H1 (cell line): ENCODE measurements at regions not wholly inside any gene's neighbourhood (a gene's known extent, or its start where the extent isn't known, plus 50 kb on each side); places are given as distances from the start of the nearest gene placed in this dataset.

Source experiments
- CTCF ChIA-PET: fragments of 300-600 bp; sonication (Branson Sonifier 250); formaldehyde crosslinking; loops from one replicate; lab custom pipeline; 2021; ENCODE audit not compliant: partially characterized antibody; lab: Charles Lee
- POLR2A ChIA-PET: fragments of 300-600 bp; sonication (Branson Sonifier 250); formaldehyde crosslinking; loops from one replicate; lab custom pipeline; 2021; ENCODE audit warnings: inconsistent platforms; ENCODE audit not compliant: partially characterized antibody; lab: Charles Lee
- DNase-seq, 2 experiments: peaks; one replicate each; pipeline versions ENCODE4 v3.0.0 to v3.0.0-alpha.2; 2010 to 2022; ENCODE audit warnings: low spot score in 2 of 2, low read depth in 1 of 2, mixed read lengths in 1 of 2
- FAIRE-seq: peaks from 2 replicates; lab custom pipeline; 2011; peaks lifted over from hg19 to GRCh38; lab: Jason Lieb, UNC
- H2AFZ ChIP-seq: 2 replicates; pipeline ENCODE4 v1.8.1; 2012; ENCODE audit warnings: low read length, inconsistent platforms
- H2AK5ac ChIP-seq: 2 replicates; pipeline ENCODE4 v1.6.1; 2013; ENCODE audit warnings: low read depth, low read length
- H2BK120ac ChIP-seq: replicated peaks from 2 replicates; pipeline ENCODE3; 2013; ENCODE audit warnings: low read depth, low read length, inconsistent platforms
- H2BK12ac ChIP-seq: 2 replicates; pipeline ENCODE4 v1.6.1; 2013; ENCODE audit warnings: low read depth, low read length
- H2BK15ac ChIP-seq: 2 replicates; pipeline ENCODE4 v1.6.1; 2013; ENCODE audit warnings: low read length
- H2BK20ac ChIP-seq: 2 replicates; pipeline ENCODE4 v1.6.1; 2013; ENCODE audit warnings: low read length
- H2BK5ac ChIP-seq: 2 replicates; pipeline ENCODE4 v1.6.1; 2013; ENCODE audit warnings: low read depth, low read length
- H3K14ac ChIP-seq: 2 replicates; pipeline ENCODE4 v1.6.1; 2013; ENCODE audit warnings: inconsistent platforms; ENCODE audit not compliant: insufficient read length
- H3K18ac ChIP-seq: 2 replicates; pipeline ENCODE4 v1.6.1; 2013; ENCODE audit warnings: low read length; ENCODE audit errors: extremely low read depth
- H3K23ac ChIP-seq: 2 replicates; pipeline ENCODE4 v1.6.1; 2013; ENCODE audit warnings: inconsistent platforms; ENCODE audit not compliant: insufficient read length
- H3K23me2 ChIP-seq: 2 replicates; pipeline ENCODE4 v1.6.1; 2013; ENCODE audit warnings: low read depth, low read length
- H3K27ac ChIP-seq: 2 replicates; pipeline ENCODE4 v1.6.1; 2011; ENCODE audit warnings: low read depth, low read length, inconsistent platforms
- H3K27me3 ChIP-seq, 4 experiments: replicated peaks in 1 of 4; 1 replicate in 1 of 4; 2 replicates in 3 of 4; pipeline versions ENCODE4 v1.6.1 to v1.8.1; 2011 to 2013; ENCODE audit warnings: low read length in 3 of 4, mild to moderate bottlenecking in 3 of 4, inconsistent platforms in 2 of 4, mixed read lengths in 2 of 4, moderate library complexity in 1 of 4; ENCODE audit not compliant: control insufficient read depth in 3 of 4, insufficient read depth in 3 of 4; ENCODE audit errors: extremely low read depth in 1 of 4
- H3K36me3 ChIP-seq, 4 experiments: 2 replicates each; pipeline versions ENCODE4 v1.6.1 to v1.8.1; 2011 to 2013; ENCODE audit warnings: mild to moderate bottlenecking in 4 of 4, low read length in 3 of 4, moderate library complexity in 2 of 4, control low read depth in 1 of 4, inconsistent platforms in 1 of 4; ENCODE audit not compliant: insufficient read depth in 4 of 4, control insufficient read depth in 2 of 4
- H3K4ac ChIP-seq: replicated peaks from 2 replicates; pipeline ENCODE3; 2013; ENCODE audit warnings: low read length, low read depth, mixed read lengths, inconsistent platforms; ENCODE audit not compliant: insufficient read length
- H3K4me1 ChIP-seq, 4 experiments: replicated peaks in 1 of 4; 1 replicate in 1 of 4; 2 replicates in 3 of 4; pipeline versions ENCODE4 v1.6.1 to v1.8.1; 2011 to 2013; ENCODE audit warnings: low read length in 3 of 4, inconsistent platforms in 2 of 4, mixed read lengths in 1 of 4; ENCODE audit not compliant: insufficient read depth in 4 of 4, control insufficient read depth in 3 of 4
- H3K4me2 ChIP-seq, 2 experiments: 2 replicates each; pipeline versions ENCODE4 v1.6.1 to v1.8.1; 2011 to 2013; ENCODE audit warnings: low read depth in 2 of 2, low read length in 2 of 2, control low read depth in 1 of 2, inconsistent platforms in 1 of 2, mild to moderate bottlenecking in 1 of 2; ENCODE audit not compliant: insufficient read depth in 1 of 2
- H3K4me3 ChIP-seq, 4 experiments: fragments of 200-600, 300-600 bp in 1 of 4; sonication (generic), shearing (Covaris generic), sonication (Bioruptor Twin) in 1 of 4; 2 replicates each; pipeline versions ENCODE4 v1.5.1 to v1.8.1; 2011 to 2016; ENCODE audit warnings: low read length in 4 of 4, low read depth in 3 of 4, control low read depth in 2 of 4, inconsistent platforms in 2 of 4, mild to moderate bottlenecking in 2 of 4, mixed read lengths in 1 of 4, moderate library complexity in 1 of 4; ENCODE audit not compliant: insufficient read depth in 2 of 4; ENCODE audit errors: extremely low read depth in 1 of 4
- H3K56ac ChIP-seq: replicated peaks from 2 replicates; pipeline ENCODE3; 2013; ENCODE audit warnings: low read depth, mild to moderate bottlenecking, mixed read lengths, low read length, inconsistent platforms; ENCODE audit not compliant: insufficient read length
- H3K79me1 ChIP-seq: 2 replicates; pipeline ENCODE4 v1.6.1; 2013; ENCODE audit warnings: low read depth, low read length, control low read depth
- H3K79me2 ChIP-seq, 2 experiments: 2 replicates each; pipeline versions ENCODE4 v1.6.1 to v1.8.1; 2012 to 2013; ENCODE audit warnings: low read length in 2 of 2, mild to moderate bottlenecking in 2 of 2, inconsistent platforms in 1 of 2; ENCODE audit not compliant: insufficient read depth in 2 of 2, control insufficient read depth in 1 of 2
- H3K9ac ChIP-seq, 4 experiments: replicated peaks in 1 of 4; 1 replicate in 1 of 4; 2 replicates in 3 of 4; pipeline versions ENCODE4 v1.6.1 to v1.8.1; 2011 to 2013; ENCODE audit warnings: low read depth in 3 of 4, low read length in 3 of 4, control low read depth in 2 of 4, mild to moderate bottlenecking in 2 of 4, moderate library complexity in 2 of 4, inconsistent platforms in 1 of 4; ENCODE audit errors: extremely low read depth in 1 of 4
- H3K9me3 ChIP-seq, 2 experiments: 2 replicates each; pipeline versions ENCODE4 v1.6.1 to v1.8.1; 2012 to 2013; ENCODE audit warnings: mild to moderate bottlenecking in 2 of 2, moderate library complexity in 2 of 2, control low read depth in 1 of 2, inconsistent platforms in 1 of 2, low read depth in 1 of 2, low read length in 1 of 2, mixed read lengths in 1 of 2; ENCODE audit not compliant: insufficient read depth in 2 of 2
- H4K20me1 ChIP-seq, 2 experiments: replicated peaks in 1 of 2; 2 replicates each; pipeline versions ENCODE3 to v1.8.1; 2011 to 2013; ENCODE audit warnings: inconsistent platforms in 2 of 2, low read length in 2 of 2, mild to moderate bottlenecking in 1 of 2; ENCODE audit not compliant: insufficient read depth in 2 of 2, control insufficient read depth in 1 of 2
- H4K5ac ChIP-seq: 2 replicates; pipeline ENCODE4 v1.6.1; 2013; ENCODE audit warnings: low read length, low read depth, mixed read lengths, inconsistent platforms; ENCODE audit not compliant: insufficient read length
- H4K8ac ChIP-seq: 2 replicates; pipeline ENCODE4 v1.8.0; 2013; ENCODE audit warnings: mild to moderate bottlenecking, moderate library complexity, low read length, inconsistent platforms; ENCODE audit not compliant: insufficient read depth; ENCODE audit errors: extremely low read depth
- H4K91ac ChIP-seq: replicated peaks from 2 replicates; pipeline ENCODE3; 2013; ENCODE audit warnings: low read length, mixed read lengths, inconsistent platforms; ENCODE audit not compliant: insufficient read length
- ASH2L ChIP-seq: fragments of 200-600, 300-600 bp; sonication (generic); IDR thresholded peaks from one replicate; pipeline ENCODE4 v1.7.1; 2017; ENCODE audit warnings: low read length
- BRCA1 ChIP-seq: IDR thresholded peaks from 2 replicates; pipeline ENCODE4 v1.6.1; 2012; ENCODE audit warnings: low read depth, low read length, improper control_type of control experiment
- NANOG ChIP-seq: IDR thresholded peaks from 2 replicates; pipeline ENCODE4 v1.6.1; 2011; ENCODE audit warnings: low read length, low read depth, mild to moderate bottlenecking, inconsistent platforms; ENCODE audit not compliant: insufficient read depth, poor library complexity, severe bottlenecking
- POLR2A ChIP-seq, 2 experiments: IDR thresholded peaks; 1 replicate in 1 of 2; 2 replicates in 1 of 2; pipeline ENCODE4 v1.6.1; 2011; ENCODE audit warnings: low read depth in 2 of 2, low read length in 2 of 2, mild to moderate bottlenecking in 2 of 2; ENCODE audit errors: control extremely low read depth in 1 of 2
- WGBS, 2 experiments: shearing (Covaris generic) in 1 of 2; methylation state at CpG; one replicate each; pipeline versions ENCODE4 v1.1.6 to v1.1.7; 2013 to 2015; ENCODE audit warnings: low lambda C conversion rate in 2 of 2, mixed read lengths in 2 of 2, inconsistent platforms in 1 of 2, low coverage in 1 of 2, missing lambda C conversion rate in 1 of 2; ENCODE audit not compliant: insufficient replicate concordance in 2 of 2, insufficient coverage in 1 of 2, insufficient read length in 1 of 2; ENCODE audit errors: extremely low coverage in 1 of 2, missing lambda C conversion rate in 1 of 2; 5-methylcytosine and 5-hydroxymethylcytosine counted together

GRCh38 chr11:44670794-44671193 is 56.0 kb upstream of the TSPAN18 start:
- Histone ChIP-seq H2BK12ac (peak overlapping the region; percentile 88), H3K14ac (no peak overlapping the region), H4K91ac (peak overlapping the region; percentile 98), H3K79me2 (no peaks in the 10 kb centered on the region), H4K8ac (no peak overlapping the region), H2BK15ac (no peak overlapping the region), H3K4me2 (peak overlapping the region; percentile 64 to 71), H3K79me1 (no peaks in the 10 kb centered on the region), H2BK120ac (peak overlapping the region; percentile 95), H3K36me3 (no peaks in the 10 kb centered on the region), H3K23ac (no peak overlapping the region), H3K27ac (peak overlapping the region; percentile 91), H3K4me3 (peak overlapping the region in 1 of 4 experiments; percentile 46; a peak in 3 of 8 replicates), H2AFZ (no peak overlapping the region), H3K4ac (no peak overlapping the region), H3K27me3 (no peaks in the 10 kb centered on the region), H4K5ac (peak overlapping the region; percentile 96), H3K4me1 (peaks cover 3 to 16% (median 14%) of the 10 kb centered on the region in 4 experiments; a peak in 5 of 7 replicates), H3K23me2 (peaks cover 2% of the 10 kb centered on the region; the same call in 1 of the 2 replicates), H3K9me3 (peaks cover 0 to 8% of the 10 kb centered on the region in 2 experiments; a peak in 1 of 4 replicates), H2AK5ac (no peak overlapping the region; the same call in 1 of the 2 replicates), H3K9ac (no peak overlapping the region; a peak in 1 of 7 replicates), H2BK5ac (peak overlapping the region; percentile 98), H3K56ac (peak overlapping the region; percentile 7), H4K20me1 (no peaks in the 10 kb centered on the region), H2BK20ac (peak overlapping the region; percentile 99), H3K18ac (peak overlapping the region; percentile 66)
- WGBS, 2 experiments: 67% methylated on average over 3 of the region's 3 CpGs; no CpG with 5 or more reads in 1 of the 2 experiments
- POLR2A ChIA-PET: no interaction called here
- TF ChIP-seq BRCA1: no peak
- TF ChIP-seq NANOG: no peak
- TF ChIP-seq POLR2A (IDR thresholded peaks at IDR 0.05; ENCODE audit: control extremely low read depth in 1 of 2, low read depth in 2 of 2, low read length in 2 of 2): 0 out of 3 replicates have a peak, but pooled peaks of 1 of the 2 experiments have one; percentile 13
- no peak for TF ChIP-seq ASH2L
- peak; percentile 88 for FAIRE-seq
- DNase-seq: no peak
- CTCF ChIA-PET: interaction anchor here (0.6 to 1.4 kb wide), 5 partner anchors 32 to 190 kb away, joined by 3 read pairs; no protein-coding TSS in a partner anchor
